ENCODE measurements at regions not wholly inside any gene's neighbourhood (a gene's known extent, or its start where the extent isn't known, plus 50 kb on each side); places are given as distances from the start of the nearest gene placed in this dataset.

- ChIA-PET CTCF (no interaction called here), POLR2A (no interaction called here)
Observed at GRCh38 chr9:87816036-87816435, 66.6 kb upstream of the SPATA31E1 start.

GRCh38 chr9:87818308-87818707 is 64.4 kb upstream of the SPATA31E1 start:
- CTCF ChIA-PET, result no interaction called here
- POLR2A ChIA-PET, result no interaction called here

- ChIA-PET POLR2A (no interaction called here), CTCF (no interaction called here)
Observed at GRCh38 chr9:87824216-87824875, 58.3 kb upstream of the SPATA31E1 start.

GRCh38 chr9:87824886-87825285 is 57.8 kb upstream of the SPATA31E1 start:
- CTCF ChIA-PET, result no interaction called here
- POLR2A ChIA-PET, result no interaction called here

- CTCF ChIA-PET, result no interaction called here
- POLR2A ChIA-PET, result no interaction called here
Observed at GRCh38 chr9:87826331-87826730, 56.3 kb upstream of the SPATA31E1 start.

- POLR2A ChIA-PET, result no interaction called here
Observed at GRCh38 chr9:87827341-87827740, 55.3 kb upstream of the SPATA31E1 start.

GRCh38 chr9:87829756-87830155 is 52.9 kb upstream of the SPATA31E1 start:
- ChIA-PET POLR2A (no interaction called here), CTCF (no interaction called here)

More at GRCh38 chr9:87827341-87827740, 55.3 kb upstream of the SPATA31E1 start:
- CTCF ChIA-PET, result no interaction called here

- ChIA-PET POLR2A (no interaction called here), CTCF (no interaction called here)
Observed at GRCh38 chr9:87830446-87830845, 52.2 kb upstream of the SPATA31E1 start.

- ChIA-PET CTCF (no interaction called here), POLR2A (no interaction called here)
Observed at GRCh38 chr9:87831159-87831558, 51.5 kb upstream of the SPATA31E1 start.

All from activated CD8-positive, alpha-beta memory T cell treated with anti-CD3 and anti-CD28 coated beads for 36 hours (primary cell).